ENCODE measurements at regions not wholly inside any gene's neighbourhood (a gene's known extent, or its start where the extent isn't known, plus 50 kb on each side); places are given as distances from the start of the nearest gene placed in this dataset.
A peak's percentile ranks its signal among the peaks of the same experiment; 100 is the strongest.

GRCh38 chr5:37991301-37992299 is 151.8 kb upstream of the GDNF start:
- peaks cover 9% of the 10 kb centered on the region for H3K27me3 Mint-ChIP-seq (ENCODE audit: insufficient read depth, low read depth, poor library complexity)
- Histone ChIP-seq H3K4me1 (ENCODE audit: insufficient read depth) (no peaks in the 10 kb centered on the region), H3F3A (replicated peaks; ENCODE audit: low read depth) (no peaks in the 10 kb centered on the region), H3K36me3 (ENCODE audit: insufficient read depth) (no peaks in the 10 kb centered on the region), H2AFZ (peak overlapping the region; percentile 28; the same call in 1 of the 2 replicates), H4K20me1 (replicated peaks; ENCODE audit: insufficient read depth) (no peaks in the 10 kb centered on the region), H3K79me2 (replicated peaks; ENCODE audit: insufficient read depth) (no peaks in the 10 kb centered on the region), H3K27ac (ENCODE audit: low read depth) (no peak overlapping the region), H3K4me2 (no peak overlapping the region), H3K4me3 (no peak overlapping the region), H3K27me3 (ENCODE audit: insufficient read depth) (no peaks in the 10 kb centered on the region), H3K9me2 (ENCODE audit: insufficient read depth) (no peaks in the 10 kb centered on the region)
- H3K36me3 Mint-ChIP-seq (ENCODE audit: low read depth): no peaks in the 10 kb centered on the region
- no peak overlapping the region for H3K4me3 Mint-ChIP-seq
- DNase-seq (ENCODE audit: low spot score) (no peak), ATAC-seq (no peak)
- H3K27ac Mint-ChIP-seq: no peak overlapping the region
- TF ChIP-seq CTCF (conservative IDR thresholded peaks at IDR 0.05; ENCODE audit: low read depth in 2 of 2): no peak
- TF ChIP-seq POLR2AphosphoS5 (IDR thresholded peaks at IDR 0.05; ENCODE audit: low read depth): no peak
- no peak for TF ChIP-seq ETS1 (IDR thresholded peaks at IDR 0.05)
- TF ChIP-seq ZNF331 (CRISPR knock-in tag; IDR thresholded peaks at IDR 0.05; ENCODE audit: low read depth): no peak
- TF ChIP-seq STAT1 (IDR thresholded peaks at IDR 0.05; ENCODE audit: unreplicated experiment): no peak
- TF ChIP-seq ZNF114 (CRISPR knock-in tag; IDR thresholded peaks at IDR 0.05): no peak
- no peak for TF ChIP-seq CREB1 (CRISPR knock-in tag; IDR thresholded peaks at IDR 0.05; ENCODE audit: low read depth)
- TF ChIP-seq ZNF462 (CRISPR knock-in tag; IDR thresholded peaks at IDR 0.05): no peak
- no peak for TF ChIP-seq REST (IDR thresholded peaks at IDR 0.05; ENCODE audit: unreplicated experiment)
- no peak for TF ChIP-seq NANOG (IDR thresholded peaks at IDR 0.05; ENCODE audit: borderline replicate concordance)
- TF ChIP-seq EZH2phosphoT487 (IDR thresholded peaks at IDR 0.05; ENCODE audit: unreplicated experiment): no peak
- no peak for TF ChIP-seq JUNB (IDR thresholded peaks at IDR 0.05; ENCODE audit: unreplicated experiment)
- no peak for TF ChIP-seq EZH2 (IDR thresholded peaks at IDR 0.05; ENCODE audit: low read depth, unreplicated experiment)
- H3K4me1 Mint-ChIP-seq: no peaks in the 10 kb centered on the region
- no peaks in the 10 kb centered on the region for H3K9me3 Mint-ChIP-seq
